ENCODE measurements at regions not wholly inside any gene's neighbourhood (a gene's known extent, or its start where the extent isn't known, plus 50 kb on each side); places are given as distances from the start of the nearest gene placed in this dataset.

DNA sequence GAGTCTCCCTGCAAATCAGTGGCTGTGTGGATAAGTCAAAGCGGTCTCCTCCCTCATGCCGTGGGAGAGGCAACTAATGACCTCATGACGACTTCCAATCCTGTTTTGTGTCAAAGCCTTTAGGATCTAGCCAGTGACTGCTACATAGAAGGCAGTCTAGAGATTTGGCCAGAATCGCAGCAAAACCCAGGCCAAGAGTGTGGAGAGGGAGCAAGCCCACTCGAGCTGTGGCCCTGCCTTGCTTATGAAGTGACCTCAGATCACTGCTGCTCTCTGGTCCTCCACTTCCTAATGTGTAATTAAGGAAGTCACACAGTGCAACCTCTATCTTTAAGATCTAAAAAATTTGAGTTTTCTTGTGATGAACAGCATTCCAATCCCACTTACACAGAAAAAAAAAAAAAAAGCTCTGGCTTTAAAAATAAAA is 296.7 kb upstream of the KLF6 start:
- Mint-ChIP-seq H3K36me3 (ENCODE audit: low read depth) (peaks cover 7% of the 10 kb centered on the region), H3K27ac (no peak overlapping the region), H3K4me1 (ENCODE audit: low read depth) (peaks cover 30% of the 10 kb centered on the region), H3K4me3 (no peak overlapping the region), H3K9me3 (peaks cover 4% of the 10 kb centered on the region), H3K27me3 (ENCODE audit: low read depth) (peaks cover 3% of the 10 kb centered on the region)
- DNase-seq (ENCODE audit: low spot score), result no peak

DNA sequence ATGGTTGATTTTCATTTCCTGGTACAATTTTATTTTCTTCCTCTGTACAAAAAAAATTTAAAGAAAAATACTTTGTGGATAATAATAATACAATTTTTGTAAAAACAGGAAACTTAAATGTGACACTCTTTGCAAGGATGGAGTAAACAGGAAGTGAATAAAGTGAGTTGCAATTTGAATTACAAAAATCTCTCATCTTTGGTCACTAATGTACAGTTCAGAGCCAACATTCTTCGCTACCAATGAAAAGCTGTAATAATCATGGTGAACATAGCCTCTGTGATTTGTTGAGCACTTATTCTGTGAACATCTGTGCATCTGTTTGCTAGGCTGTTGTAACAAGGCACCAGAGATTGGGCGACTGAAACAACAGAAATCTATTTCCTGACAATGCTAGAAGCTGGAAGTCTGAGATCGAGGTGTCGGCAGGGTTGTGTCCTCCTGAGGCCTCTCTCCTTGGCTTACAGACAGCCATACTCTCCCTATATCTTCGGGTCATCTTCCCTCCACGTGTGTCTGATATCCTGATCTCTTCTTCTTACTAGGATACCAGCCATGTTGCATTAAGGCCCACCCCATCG is 295.3 kb upstream of the KLF6 start:
- H3K36me3 Mint-ChIP-seq (ENCODE audit: low read depth), result peaks cover 7% of the 10 kb centered on the region
- H3K27me3 Mint-ChIP-seq (ENCODE audit: low read depth), result no peaks in the 10 kb centered on the region
- H3K4me1 Mint-ChIP-seq (ENCODE audit: low read depth), result peaks cover 41% of the 10 kb centered on the region
- DNase-seq (ENCODE audit: low spot score), result no peak
- peaks cover 4% of the 10 kb centered on the region for H3K9me3 Mint-ChIP-seq
- H3K27ac Mint-ChIP-seq, result peak overlapping the region; percentile 17
- H3K4me3 Mint-ChIP-seq, result peak overlapping the region; percentile 39

- Mint-ChIP-seq H3K4me3 (no peak overlapping the region), H3K27me3 (ENCODE audit: low read depth) (no peaks in the 10 kb centered on the region), H3K27ac (peak overlapping the region; percentile 35), H3K9me3 (peaks cover 4% of the 10 kb centered on the region), H3K4me1 (ENCODE audit: low read depth) (peaks cover 46% of the 10 kb centered on the region), H3K36me3 (ENCODE audit: low read depth) (peaks cover 7% of the 10 kb centered on the region)
- no peak for DNase-seq (ENCODE audit: low spot score)
Observed at GRCh38 chr10:4079803-4080202, 294.8 kb upstream of the KLF6 start.

DNA sequence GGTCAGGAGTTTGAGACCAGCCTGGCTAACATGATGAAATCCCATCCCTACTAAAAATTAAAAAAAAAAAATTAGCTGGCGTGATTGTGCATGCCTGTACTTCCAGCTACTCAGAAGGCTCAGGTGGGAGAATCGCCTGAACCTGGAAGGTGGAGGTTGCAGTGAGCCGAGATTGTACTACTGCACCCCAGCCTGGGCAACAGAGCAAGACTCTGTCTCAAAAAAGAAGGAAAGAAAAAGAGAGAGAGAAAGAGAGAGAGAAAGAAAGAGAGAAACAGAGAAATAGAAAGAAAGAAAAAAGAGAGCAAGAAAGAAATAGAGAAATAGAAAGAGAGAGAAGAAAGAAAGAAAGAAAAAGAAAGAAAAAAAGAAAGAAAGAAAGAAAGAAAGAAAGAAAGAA is 292.8 kb upstream of the KLF6 start:
- no peaks in the 10 kb centered on the region for H3K27me3 Mint-ChIP-seq (ENCODE audit: low read depth)
- no peak for DNase-seq (ENCODE audit: low spot score)
- H3K9me3 Mint-ChIP-seq, result peaks cover 4% of the 10 kb centered on the region
- H3K4me3 Mint-ChIP-seq, result no peak overlapping the region
- peaks cover 59% of the 10 kb centered on the region for H3K4me1 Mint-ChIP-seq (ENCODE audit: low read depth)
- H3K36me3 Mint-ChIP-seq (ENCODE audit: low read depth), result peaks cover 7% of the 10 kb centered on the region
- no peak overlapping the region for H3K27ac Mint-ChIP-seq

DNA sequence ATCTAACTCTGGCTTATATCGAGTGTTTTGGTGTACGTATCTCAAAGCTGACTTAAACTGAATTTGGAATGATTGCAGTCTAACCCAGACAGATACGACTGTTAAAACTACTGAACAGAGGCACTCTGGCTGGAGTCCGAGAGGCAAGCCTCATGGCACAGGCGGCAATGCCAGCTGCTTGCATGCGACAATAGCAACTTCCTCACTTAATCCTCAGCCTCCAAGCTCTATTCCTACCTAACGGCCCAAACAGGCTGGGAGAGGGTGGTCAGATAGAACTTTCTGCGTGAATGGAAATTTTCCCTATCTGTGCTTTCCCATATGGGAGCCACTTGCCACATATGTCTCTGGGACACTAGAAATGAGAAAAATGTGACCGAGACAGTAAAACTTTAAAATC is 292.0 kb upstream of the KLF6 start:
- Mint-ChIP-seq H3K27me3 (ENCODE audit: low read depth) (no peaks in the 10 kb centered on the region), H3K36me3 (ENCODE audit: low read depth) (peaks cover 7% of the 10 kb centered on the region), H3K9me3 (peaks cover 4% of the 10 kb centered on the region), H3K27ac (no peak overlapping the region), H3K4me1 (ENCODE audit: low read depth) (peaks cover 59% of the 10 kb centered on the region), H3K4me3 (no peak overlapping the region)
- DNase-seq (ENCODE audit: low spot score), result no peak

- peak overlapping the region; percentile 66 for H3K4me3 Mint-ChIP-seq
- H3K4me1 Mint-ChIP-seq (ENCODE audit: low read depth), result peaks cover 51% of the 10 kb centered on the region
- DNase-seq (ENCODE audit: low spot score), result no peak
- no peaks in the 10 kb centered on the region for H3K27me3 Mint-ChIP-seq (ENCODE audit: low read depth)
- H3K9me3 Mint-ChIP-seq, result peaks cover 4% of the 10 kb centered on the region
- H3K27ac Mint-ChIP-seq, result peak overlapping the region; percentile 73
- H3K36me3 Mint-ChIP-seq (ENCODE audit: low read depth), result peaks cover 5% of the 10 kb centered on the region
Observed at GRCh38 chr10:4075443-4075842, 290.4 kb upstream of the KLF6 start.

- peaks cover 2% of the 10 kb centered on the region for H3K9me3 Mint-ChIP-seq
- H3K36me3 Mint-ChIP-seq (ENCODE audit: low read depth), result peaks cover 1% of the 10 kb centered on the region
- H3K4me1 Mint-ChIP-seq (ENCODE audit: low read depth), result peaks cover 44% of the 10 kb centered on the region
- H3K27me3 Mint-ChIP-seq (ENCODE audit: low read depth), result no peaks in the 10 kb centered on the region
- no peak for DNase-seq (ENCODE audit: low spot score)
- peak overlapping the region; percentile 66 for H3K4me3 Mint-ChIP-seq
- H3K27ac Mint-ChIP-seq, result peak overlapping the region; percentile 73
Observed at GRCh38 chr10:4074545-4075407, 289.8 kb upstream of the KLF6 start.

- DNase-seq (ENCODE audit: low spot score), result no peak
- H3K4me3 Mint-ChIP-seq, result no peak overlapping the region
- no peaks in the 10 kb centered on the region for H3K36me3 Mint-ChIP-seq (ENCODE audit: low read depth)
- H3K4me1 Mint-ChIP-seq (ENCODE audit: low read depth), result peaks cover 38% of the 10 kb centered on the region
- H3K27ac Mint-ChIP-seq, result no peak overlapping the region
- no peaks in the 10 kb centered on the region for H3K9me3 Mint-ChIP-seq
- H3K27me3 Mint-ChIP-seq (ENCODE audit: low read depth), result no peaks in the 10 kb centered on the region
Observed at GRCh38 chr10:4073912-4074311, 288.9 kb upstream of the KLF6 start.

DNA sequence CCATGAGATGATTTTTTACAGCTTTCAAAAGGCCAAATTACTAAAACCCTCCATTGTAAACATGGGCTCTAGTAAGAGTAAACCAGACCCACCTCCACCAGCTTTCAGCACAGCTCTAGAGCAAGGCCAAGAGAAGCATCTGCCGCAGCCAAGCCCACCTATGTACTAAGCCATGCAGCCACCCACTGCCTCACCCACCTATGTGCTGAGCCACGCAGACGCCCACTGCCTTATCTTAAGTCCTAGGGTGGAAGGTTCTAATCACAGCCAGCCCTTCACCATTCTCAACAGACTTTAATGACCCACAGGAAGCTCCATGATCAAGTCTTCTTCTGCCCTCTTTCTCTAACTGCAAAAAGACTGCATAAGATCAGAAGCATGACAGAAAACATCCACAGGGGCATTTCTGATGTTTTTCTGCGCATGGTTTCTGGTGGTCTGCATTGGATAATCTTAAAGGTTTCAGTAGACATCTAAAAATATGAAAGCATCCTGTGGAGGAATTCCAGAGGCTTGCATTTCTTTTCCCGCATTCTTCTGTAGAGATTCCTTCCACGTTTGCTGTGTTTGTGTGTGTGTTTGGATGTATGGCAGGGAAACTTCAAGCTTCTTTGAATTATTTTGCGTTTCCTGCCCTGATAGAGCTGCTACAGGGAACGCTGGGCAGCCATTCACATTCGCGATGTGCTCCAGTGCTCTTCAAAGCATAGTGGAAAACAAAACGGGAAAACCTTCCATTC is 286.1 kb upstream of the KLF6 start:
- H3K4me1 Mint-ChIP-seq (ENCODE audit: low read depth), result peaks cover 26% of the 10 kb centered on the region
- no peak overlapping the region for H3K4me3 Mint-ChIP-seq
- no peak for DNase-seq (ENCODE audit: low spot score)
- H3K27me3 Mint-ChIP-seq (ENCODE audit: low read depth), result no peaks in the 10 kb centered on the region
- H3K27ac Mint-ChIP-seq, result no peak overlapping the region
- no peaks in the 10 kb centered on the region for H3K9me3 Mint-ChIP-seq
- no peaks in the 10 kb centered on the region for H3K36me3 Mint-ChIP-seq (ENCODE audit: low read depth)

GRCh38 chr10:4070184-4070583 is 285.2 kb upstream of the KLF6 start:
- H3K9me3 Mint-ChIP-seq, result no peaks in the 10 kb centered on the region
- no peak overlapping the region for H3K4me3 Mint-ChIP-seq
- peaks cover 22% of the 10 kb centered on the region for H3K4me1 Mint-ChIP-seq (ENCODE audit: low read depth)
- no peaks in the 10 kb centered on the region for H3K27me3 Mint-ChIP-seq (ENCODE audit: low read depth)
- DNase-seq (ENCODE audit: low spot score), result no peak
- H3K27ac Mint-ChIP-seq, result no peak overlapping the region
- no peaks in the 10 kb centered on the region for H3K36me3 Mint-ChIP-seq (ENCODE audit: low read depth)

DNA sequence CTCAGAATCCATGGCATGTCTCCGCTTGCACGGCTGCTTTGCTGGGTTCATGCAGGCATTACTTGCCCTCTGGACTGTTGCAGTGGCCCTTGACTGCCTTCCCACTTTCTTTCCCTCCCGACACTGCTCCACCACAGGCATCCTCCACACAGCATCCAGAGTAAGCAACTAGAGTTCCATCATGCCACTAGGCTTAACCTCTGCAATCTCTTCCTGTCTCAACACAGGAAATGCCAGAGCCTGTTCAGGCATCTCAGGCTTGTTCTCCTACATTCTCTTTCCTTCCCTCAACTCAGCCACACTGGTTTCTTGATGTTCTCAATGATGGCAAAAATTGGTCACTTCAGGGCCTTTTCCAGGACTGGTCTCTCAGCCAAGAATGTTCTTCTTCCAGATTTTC is 284.5 kb upstream of the KLF6 start:
- Mint-ChIP-seq H3K36me3 (ENCODE audit: low read depth) (no peaks in the 10 kb centered on the region), H3K27me3 (ENCODE audit: low read depth) (no peaks in the 10 kb centered on the region), H3K4me1 (ENCODE audit: low read depth) (peaks cover 16% of the 10 kb centered on the region)

DNA sequence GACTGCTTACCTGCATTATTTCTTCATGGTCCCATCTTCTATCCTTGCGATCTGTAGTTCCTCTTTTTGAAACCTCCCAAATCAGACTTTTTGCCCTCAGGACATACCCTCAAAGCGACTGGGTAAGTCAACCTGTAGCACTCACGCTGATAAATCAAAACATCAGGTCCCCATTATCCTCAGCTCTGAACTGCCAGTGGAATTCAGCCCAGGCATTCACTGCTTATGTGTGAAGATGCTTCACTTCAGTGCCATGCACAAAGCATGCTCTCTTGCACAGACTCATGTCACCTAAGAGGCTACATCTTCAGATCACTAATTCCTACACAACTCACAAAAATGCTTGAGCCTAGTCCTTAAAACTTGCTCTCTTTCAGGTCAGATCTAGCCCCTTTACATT is 283.6 kb upstream of the KLF6 start:
- no peak for DNase-seq (ENCODE audit: low spot score)
- Mint-ChIP-seq H3K4me1 (ENCODE audit: low read depth) (peaks cover 8% of the 10 kb centered on the region), H3K4me3 (no peak overlapping the region), H3K27ac (no peak overlapping the region), H3K9me3 (no peaks in the 10 kb centered on the region), H3K36me3 (ENCODE audit: low read depth) (no peaks in the 10 kb centered on the region), H3K27me3 (ENCODE audit: low read depth) (no peaks in the 10 kb centered on the region)

More for the DNA sequence above, 284.5 kb upstream of the KLF6 start:
- Mint-ChIP-seq H3K4me3 (no peak overlapping the region), H3K9me3 (no peaks in the 10 kb centered on the region), H3K27ac (no peak overlapping the region)
- no peak for DNase-seq (ENCODE audit: low spot score)

DNA sequence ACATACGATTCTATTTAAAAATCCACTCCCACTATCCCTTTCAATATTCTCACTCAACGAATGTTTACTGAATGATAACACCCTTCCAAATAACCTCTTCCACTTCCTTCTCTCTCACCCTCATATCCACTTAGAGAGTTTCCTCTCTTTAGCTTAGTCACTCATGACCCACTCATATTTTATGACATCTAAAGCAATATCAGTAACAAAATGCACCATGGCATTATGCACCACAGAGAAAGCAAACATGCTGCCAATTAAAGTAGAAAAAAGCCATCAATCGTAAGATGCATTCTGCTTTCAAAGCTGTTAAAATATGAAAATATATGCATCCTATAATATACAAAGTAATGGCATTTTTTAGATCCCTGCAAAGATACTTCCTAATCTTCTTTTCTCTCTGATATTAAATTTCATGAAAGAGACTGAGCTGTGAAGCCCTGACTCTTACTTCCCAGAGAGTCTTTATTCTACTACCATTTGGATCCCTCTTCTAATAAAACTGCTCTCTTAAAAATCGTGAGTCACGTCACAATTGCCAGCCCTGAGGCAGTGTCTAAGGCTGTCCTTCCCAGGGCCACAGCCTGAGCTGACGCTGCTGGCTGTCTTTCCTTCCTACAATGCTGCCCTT is 283.0 kb upstream of the KLF6 start:
- H3K9me3 Mint-ChIP-seq, result no peaks in the 10 kb centered on the region
- H3K27me3 Mint-ChIP-seq (ENCODE audit: low read depth), result no peaks in the 10 kb centered on the region

DNA sequence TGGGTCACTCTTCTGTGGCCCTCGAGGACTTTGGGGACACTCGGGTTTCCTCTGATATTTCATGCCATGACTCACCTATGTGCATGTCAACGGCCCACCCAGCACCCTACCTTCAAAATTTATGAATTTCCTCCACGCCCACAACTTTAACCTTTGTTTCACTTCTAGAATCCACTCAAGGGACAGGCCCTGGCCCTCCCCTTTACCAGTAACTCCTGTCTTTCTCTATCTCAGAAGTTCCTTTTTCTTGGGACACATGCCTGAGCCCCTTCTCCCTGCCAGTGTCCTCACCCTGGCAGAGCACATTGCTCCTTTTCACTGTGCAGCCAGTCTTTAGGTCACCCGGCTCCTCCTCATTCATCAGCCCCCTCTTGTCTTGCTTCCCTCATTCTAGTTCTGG is 282.5 kb upstream of the KLF6 start:
- H3K27me3 Mint-ChIP-seq (ENCODE audit: low read depth), result no peaks in the 10 kb centered on the region
- H3K36me3 Mint-ChIP-seq (ENCODE audit: low read depth), result no peaks in the 10 kb centered on the region
- no peaks in the 10 kb centered on the region for H3K9me3 Mint-ChIP-seq
- no peak overlapping the region for H3K4me3 Mint-ChIP-seq
- H3K27ac Mint-ChIP-seq, result no peak overlapping the region
- peak; percentile 48 for DNase-seq (ENCODE audit: low spot score)
- H3K4me1 Mint-ChIP-seq (ENCODE audit: low read depth), result peaks cover 6% of the 10 kb centered on the region

More for the DNA sequence above, 283.0 kb upstream of the KLF6 start:
- peaks cover 6% of the 10 kb centered on the region for H3K4me1 Mint-ChIP-seq (ENCODE audit: low read depth)
- H3K27ac Mint-ChIP-seq, result no peak overlapping the region
- no peaks in the 10 kb centered on the region for H3K36me3 Mint-ChIP-seq (ENCODE audit: low read depth)
- no peak for DNase-seq (ENCODE audit: low spot score)
- H3K4me3 Mint-ChIP-seq, result no peak overlapping the region
